ENCODE measurements at regions not wholly inside any gene's neighbourhood (a gene's known extent, or its start where the extent isn't known, plus 50 kb on each side); places are given as distances from the start of the nearest gene placed in this dataset.

DNA sequence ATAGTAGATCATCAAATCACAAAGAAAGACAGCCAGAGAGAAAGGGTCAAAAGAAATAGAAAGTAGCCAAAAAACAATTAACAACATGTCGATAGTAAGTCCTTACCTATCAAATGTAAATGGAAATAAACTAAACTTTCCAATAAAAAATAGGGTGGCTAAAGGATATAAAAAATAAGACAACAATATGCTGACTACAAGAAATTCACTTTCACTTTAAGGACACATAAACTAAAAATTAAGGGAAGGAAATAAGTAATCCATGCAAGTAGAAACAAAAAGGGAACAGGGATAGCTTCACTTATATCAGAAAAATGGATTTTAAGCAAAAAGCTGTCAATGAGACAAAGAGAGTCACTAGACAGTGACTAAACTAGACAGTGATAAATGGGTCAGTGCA is 903.9 kb upstream of the ZEB2 start:
- DNase-seq (ENCODE audit: low read depth), result no peak
- Histone ChIP-seq H3K4me3 (ENCODE audit: low read depth, low read length) (no peak overlapping the region), H3K27me3 (ENCODE audit: control insufficient read depth, insufficient read depth, low read length) (no peaks in the 10 kb centered on the region), H3K36me3 (ENCODE audit: control insufficient read depth, insufficient read depth, low read length) (no peaks in the 10 kb centered on the region)
- no peak for FAIRE-seq
- TF ChIP-seq, protein P1, sequence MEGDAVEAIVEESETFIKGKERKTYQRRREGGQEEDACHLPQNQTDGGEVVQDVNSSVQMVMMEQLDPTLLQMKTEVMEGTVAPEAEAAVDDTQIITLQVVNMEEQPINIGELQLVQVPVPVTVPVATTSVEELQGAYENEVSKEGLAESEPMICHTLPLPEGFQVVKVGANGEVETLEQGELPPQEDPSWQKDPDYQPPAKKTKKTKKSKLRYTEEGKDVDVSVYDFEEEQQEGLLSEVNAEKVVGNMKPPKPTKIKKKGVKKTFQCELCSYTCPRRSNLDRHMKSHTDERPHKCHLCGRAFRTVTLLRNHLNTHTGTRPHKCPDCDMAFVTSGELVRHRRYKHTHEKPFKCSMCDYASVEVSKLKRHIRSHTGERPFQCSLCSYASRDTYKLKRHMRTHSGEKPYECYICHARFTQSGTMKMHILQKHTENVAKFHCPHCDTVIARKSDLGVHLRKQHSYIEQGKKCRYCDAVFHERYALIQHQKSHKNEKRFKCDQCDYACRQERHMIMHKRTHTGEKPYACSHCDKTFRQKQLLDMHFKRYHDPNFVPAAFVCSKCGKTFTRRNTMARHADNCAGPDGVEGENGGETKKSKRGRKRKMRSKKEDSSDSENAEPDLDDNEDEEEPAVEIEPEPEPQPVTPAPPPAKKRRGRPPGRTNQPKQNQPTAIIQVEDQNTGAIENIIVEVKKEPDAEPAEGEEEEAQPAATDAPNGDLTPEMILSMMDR (IDR thresholded peaks at IDR 0.05; ENCODE audit: insufficient read depth, low read length, severe bottlenecking), result no peak

DNA sequence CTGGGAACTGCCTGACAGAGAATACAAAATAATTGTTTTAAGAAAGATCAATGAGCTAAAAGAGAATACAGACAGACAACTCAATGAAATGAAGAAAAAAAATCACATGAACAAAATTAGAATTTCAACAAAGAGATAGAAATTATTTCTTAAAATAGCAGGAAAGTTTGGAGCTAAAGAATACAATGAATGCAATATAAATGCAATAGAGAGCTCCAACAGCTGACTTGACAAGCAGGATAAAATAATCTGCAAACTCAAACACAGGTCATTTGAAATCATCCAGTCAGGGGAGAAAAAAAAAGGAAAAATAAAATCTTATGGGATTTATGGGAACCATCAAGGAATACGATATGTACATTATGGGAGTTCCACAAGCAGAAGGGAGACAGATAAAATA is 902.7 kb upstream of the ZEB2 start:
- H3K36me3 ChIP-seq (ENCODE audit: control insufficient read depth, insufficient read depth, low read length), result no peaks in the 10 kb centered on the region
- H3K4me3 ChIP-seq (ENCODE audit: low read depth, low read length), result no peak overlapping the region
- no peak for FAIRE-seq
- TF ChIP-seq, protein P1 (IDR thresholded peaks at IDR 0.05; ENCODE audit: insufficient read depth, low read length, severe bottlenecking), result no peak
- DNase-seq (ENCODE audit: low read depth), result no peak
- H3K27me3 ChIP-seq (ENCODE audit: control insufficient read depth, insufficient read depth, low read length), result no peaks in the 10 kb centered on the region

DNA sequence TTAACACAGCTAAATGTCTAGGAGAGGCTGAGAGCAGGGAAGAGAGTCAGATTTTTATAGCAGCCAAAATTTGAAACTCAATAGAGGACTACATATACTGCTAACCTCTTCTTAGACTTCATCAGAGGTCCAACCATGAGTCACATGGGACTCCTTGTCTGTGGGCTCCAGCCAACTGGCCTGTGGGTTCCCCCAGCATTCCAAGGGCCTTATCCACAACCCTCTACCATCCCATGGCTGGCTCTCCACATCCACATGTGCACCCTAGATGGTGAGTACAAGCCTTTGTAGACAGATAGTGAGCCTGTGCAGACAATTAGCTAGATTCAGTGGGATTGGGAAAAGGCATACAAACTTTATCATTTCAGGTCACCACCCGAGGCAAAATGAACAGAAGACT is 901.9 kb upstream of the ZEB2 start:
- FAIRE-seq, result no peak
- no peak for DNase-seq (ENCODE audit: low read depth)
- Histone ChIP-seq H3K36me3 (ENCODE audit: control insufficient read depth, insufficient read depth, low read length) (no peaks in the 10 kb centered on the region), H3K27me3 (ENCODE audit: control insufficient read depth, insufficient read depth, low read length) (no peaks in the 10 kb centered on the region), H3K4me3 (ENCODE audit: low read depth, low read length) (no peak overlapping the region)
- TF ChIP-seq, protein P1 (IDR thresholded peaks at IDR 0.05; ENCODE audit: insufficient read depth, low read length, severe bottlenecking), result no peak

DNA sequence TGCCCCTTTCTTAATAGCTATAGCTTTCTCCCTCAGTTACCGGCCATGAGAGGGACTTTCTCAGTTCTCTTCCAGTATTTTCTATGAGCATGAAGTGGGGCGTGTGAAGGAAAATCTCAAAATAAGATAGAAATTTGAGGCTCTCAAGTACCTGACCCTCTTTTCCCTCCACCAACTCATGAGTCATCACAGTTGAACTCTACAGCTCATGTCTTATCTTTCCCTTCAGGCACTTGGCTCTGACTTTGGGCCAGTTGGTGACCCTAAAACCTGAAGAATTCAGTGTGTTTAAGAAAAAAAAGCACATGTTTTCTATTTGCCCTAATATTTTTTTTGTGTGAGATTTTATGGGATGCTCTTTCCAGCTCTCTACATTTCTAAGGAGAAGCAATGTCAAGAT is 896.7 kb upstream of the ZEB2 start:
- H3K27me3 ChIP-seq (ENCODE audit: control insufficient read depth, insufficient read depth, low read length), result no peaks in the 10 kb centered on the region
- H3K4me3 ChIP-seq (ENCODE audit: low read depth, low read length), result no peak overlapping the region
- TF ChIP-seq, protein P1 (IDR thresholded peaks at IDR 0.05; ENCODE audit: insufficient read depth, low read length, severe bottlenecking), result no peak
- DNase-seq (ENCODE audit: low read depth), result no peak
- no peaks in the 10 kb centered on the region for H3K36me3 ChIP-seq (ENCODE audit: control insufficient read depth, insufficient read depth, low read length)
- no peak for FAIRE-seq

DNA sequence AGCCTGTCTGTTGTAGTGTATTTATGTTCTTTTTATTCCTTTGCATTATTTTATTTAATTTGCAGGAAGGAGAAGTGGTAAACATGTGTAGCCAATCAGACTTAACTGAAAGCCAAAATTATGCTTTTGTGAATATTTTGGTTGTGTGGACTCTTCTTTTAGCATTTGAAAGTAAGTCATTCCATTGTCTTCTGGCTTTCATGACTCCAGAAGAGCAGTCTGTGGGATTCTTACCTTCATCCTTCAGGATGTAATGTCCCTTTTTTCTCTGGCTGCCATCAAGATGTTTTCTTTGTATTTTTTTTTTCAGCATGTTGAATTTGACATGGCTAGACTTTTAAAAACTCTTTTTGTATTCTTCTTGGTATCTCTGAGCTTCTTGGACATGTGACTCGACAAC is 895.2 kb upstream of the ZEB2 start:
- no peaks in the 10 kb centered on the region for H3K27me3 ChIP-seq (ENCODE audit: control insufficient read depth, insufficient read depth, low read length)
- TF ChIP-seq, protein P1 (IDR thresholded peaks at IDR 0.05; ENCODE audit: insufficient read depth, low read length, severe bottlenecking), result no peak
- no peak for DNase-seq (ENCODE audit: low read depth)
- H3K36me3 ChIP-seq (ENCODE audit: control insufficient read depth, insufficient read depth, low read length), result no peaks in the 10 kb centered on the region
- no peak for FAIRE-seq
- no peak overlapping the region for H3K4me3 ChIP-seq (ENCODE audit: low read depth, low read length)

DNA sequence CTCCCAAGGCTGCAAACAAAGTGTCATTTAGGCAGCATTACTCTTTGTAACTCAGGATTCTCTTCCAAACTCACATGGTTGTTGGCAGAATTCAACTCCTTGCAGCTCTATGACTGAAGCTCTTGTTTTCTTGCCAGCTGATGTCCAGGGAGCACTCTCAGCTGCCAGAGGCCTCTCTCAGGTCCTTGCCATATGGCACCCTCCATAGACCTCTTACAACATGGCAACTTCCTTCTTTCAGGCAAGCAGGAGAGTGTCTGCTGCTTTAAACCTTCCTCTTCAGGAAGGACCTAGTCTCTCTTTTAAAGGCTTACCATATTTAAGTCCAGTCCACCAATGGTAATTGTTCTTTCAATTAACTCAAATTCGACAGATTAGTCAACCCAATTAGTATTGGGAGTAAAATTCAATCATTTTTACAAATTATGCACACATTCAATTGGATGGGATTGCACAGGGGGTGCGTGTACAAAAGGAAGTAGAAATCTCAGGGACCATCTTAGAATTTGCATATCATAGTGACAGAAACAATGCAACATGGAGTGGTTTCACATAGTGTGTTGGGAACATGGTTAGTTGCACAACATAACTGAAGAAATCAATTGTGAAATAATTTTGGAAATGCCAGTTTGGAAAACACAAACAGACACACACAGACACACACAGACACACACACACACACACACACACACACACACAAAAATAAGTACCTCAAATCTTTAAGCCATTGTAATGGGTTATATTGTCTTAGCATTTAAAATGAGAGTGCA is 893.5 kb upstream of the ZEB2 start:
- no peak for FAIRE-seq
- TF ChIP-seq, protein P1 (IDR thresholded peaks at IDR 0.05; ENCODE audit: insufficient read depth, low read length, severe bottlenecking), result no peak
- no peak for DNase-seq (ENCODE audit: low read depth)

More for the DNA sequence above, 893.5 kb upstream of the ZEB2 start:
- Histone ChIP-seq H3K27me3 (ENCODE audit: control insufficient read depth, insufficient read depth, low read length) (no peaks in the 10 kb centered on the region), H3K4me3 (ENCODE audit: low read depth, low read length) (no peak overlapping the region), H3K36me3 (ENCODE audit: control insufficient read depth, insufficient read depth, low read length) (no peaks in the 10 kb centered on the region)

All from bronchial epithelial cell (primary cell).